BLaER1 (cell line): ENCODE measurements at regions not wholly inside any gene's neighbourhood (a gene's known extent, or its start where the extent isn't known, plus 50 kb on each side); places are given as distances from the start of the nearest gene placed in this dataset.

Source experiments
- H3K27ac ChIP-seq: shearing (Covaris generic); formaldehyde crosslinking; 2 replicates; pipeline ENCODE4 v1.8.1; 2022
- H3K27me3 ChIP-seq: shearing (Covaris generic); formaldehyde crosslinking; 2 replicates; pipeline ENCODE4 v1.8.1; 2022
- H3K36me3 ChIP-seq: shearing (Covaris generic); formaldehyde crosslinking; 2 replicates; pipeline ENCODE4 v1.8.1; 2022
- H3K4me1 ChIP-seq: shearing (Covaris generic); formaldehyde crosslinking; 2 replicates; pipeline ENCODE4 v1.8.1; 2022
- H3K4me2 ChIP-seq: shearing (Covaris generic); formaldehyde crosslinking; 2 replicates; pipeline ENCODE4 v1.8.1; 2022
- H3K4me3 ChIP-seq: shearing (Covaris generic); formaldehyde crosslinking; 2 replicates; pipeline ENCODE4 v1.8.1; 2022
- H3K9ac ChIP-seq: shearing (Covaris generic); formaldehyde crosslinking; 2 replicates; pipeline ENCODE4 v1.8.1; 2022
- H3K9me3 ChIP-seq: shearing (Covaris generic); formaldehyde crosslinking; 2 replicates; pipeline ENCODE4 v1.8.1; 2022
- H4K20me1 ChIP-seq: shearing (Covaris generic); formaldehyde crosslinking; 2 replicates; pipeline ENCODE4 v1.8.1; 2022
- Cebpa-rat ChIP-seq: shearing (Covaris generic); IDR thresholded peaks from 2 replicates; pipeline ENCODE4 v1.8.1; 2022

- Histone ChIP-seq H3K27ac (no peak overlapping the region), H3K9me3 (peaks cover 20% of the 10 kb centered on the region), H3K27me3 (no peaks in the 10 kb centered on the region), H3K36me3 (no peaks in the 10 kb centered on the region), H3K4me3 (no peak overlapping the region), H3K9ac (no peak overlapping the region), H3K4me2 (no peak overlapping the region), H3K4me1 (no peaks in the 10 kb centered on the region), H4K20me1 (no peaks in the 10 kb centered on the region)
- TF ChIP-seq Cebpa-rat = no peak
These were observed 1157.2 kb upstream of the ADGRL3 start for GRCh38 chr4:60042941-60043340.

GRCh38 chr4:60078984-60079383, 1121.1 kb upstream of the ADGRL3 start:
- Histone ChIP-seq H3K4me2 (no peak overlapping the region), H3K27me3 (no peaks in the 10 kb centered on the region), H3K4me3 (no peak overlapping the region), H3K9ac (no peak overlapping the region), H4K20me1 (no peaks in the 10 kb centered on the region), H3K36me3 (no peaks in the 10 kb centered on the region), H3K4me1 (no peaks in the 10 kb centered on the region), H3K27ac (no peak overlapping the region), H3K9me3 (no peaks in the 10 kb centered on the region)
- TF ChIP-seq Cebpa-rat = no peak

GRCh38 chr4:60081839-60082238, 1118.3 kb upstream of the ADGRL3 start:
- H3K4me1 ChIP-seq = no peaks in the 10 kb centered on the region
- H4K20me1 ChIP-seq = no peaks in the 10 kb centered on the region
- no peaks in the 10 kb centered on the region for H3K9me3 ChIP-seq
- no peak overlapping the region for H3K4me2 ChIP-seq
- no peak overlapping the region for H3K4me3 ChIP-seq
- no peaks in the 10 kb centered on the region for H3K36me3 ChIP-seq
- no peak overlapping the region for H3K9ac ChIP-seq
- TF ChIP-seq Cebpa-rat = no peak
- no peaks in the 10 kb centered on the region for H3K27me3 ChIP-seq
- no peak overlapping the region for H3K27ac ChIP-seq

- no peak for TF ChIP-seq Cebpa-rat
- Histone ChIP-seq H3K4me1 (no peaks in the 10 kb centered on the region), H3K27me3 (no peaks in the 10 kb centered on the region), H3K27ac (no peak overlapping the region), H4K20me1 (no peaks in the 10 kb centered on the region), H3K4me3 (no peak overlapping the region), H3K36me3 (no peaks in the 10 kb centered on the region), H3K9ac (no peak overlapping the region), H3K4me2 (no peak overlapping the region), H3K9me3 (no peaks in the 10 kb centered on the region)
These were observed 1111.2 kb upstream of the ADGRL3 start for GRCh38 chr4:60088807-60089486.

GRCh38 chr4:60089546-60090273, 1110.4 kb upstream of the ADGRL3 start:
- TF ChIP-seq Cebpa-rat = no peak
- Histone ChIP-seq H4K20me1 (no peaks in the 10 kb centered on the region), H3K9me3 (no peaks in the 10 kb centered on the region), H3K27me3 (no peaks in the 10 kb centered on the region), H3K4me1 (no peaks in the 10 kb centered on the region), H3K9ac (no peak overlapping the region), H3K4me3 (no peak overlapping the region), H3K36me3 (no peaks in the 10 kb centered on the region), H3K4me2 (no peak overlapping the region), H3K27ac (no peak overlapping the region)

GRCh38 chr4:60096676-60097075, 1103.5 kb upstream of the ADGRL3 start:
- Histone ChIP-seq H3K9me3 (no peaks in the 10 kb centered on the region), H3K4me1 (no peaks in the 10 kb centered on the region), H4K20me1 (no peaks in the 10 kb centered on the region), H3K4me2 (no peak overlapping the region), H3K27me3 (no peaks in the 10 kb centered on the region), H3K9ac (no peak overlapping the region), H3K27ac (no peak overlapping the region), H3K4me3 (no peak overlapping the region), H3K36me3 (no peaks in the 10 kb centered on the region)
- TF ChIP-seq Cebpa-rat = no peak

- Histone ChIP-seq H3K9ac (no peak overlapping the region), H3K27ac (no peak overlapping the region), H3K4me1 (no peaks in the 10 kb centered on the region), H3K4me2 (no peak overlapping the region), H4K20me1 (no peaks in the 10 kb centered on the region), H3K4me3 (no peak overlapping the region), H3K9me3 (no peaks in the 10 kb centered on the region), H3K36me3 (no peaks in the 10 kb centered on the region), H3K27me3 (no peaks in the 10 kb centered on the region)
- no peak for TF ChIP-seq Cebpa-rat
These were observed 1083.5 kb upstream of the ADGRL3 start for GRCh38 chr4:60116592-60116991.

GRCh38 chr4:60117726-60118323, 1082.3 kb upstream of the ADGRL3 start:
- no peak overlapping the region for H3K9ac ChIP-seq
- H3K27ac ChIP-seq = no peak overlapping the region
- no peak overlapping the region for H3K4me2 ChIP-seq
- H3K36me3 ChIP-seq = no peaks in the 10 kb centered on the region
- H3K27me3 ChIP-seq = no peaks in the 10 kb centered on the region
- no peaks in the 10 kb centered on the region for H4K20me1 ChIP-seq
- TF ChIP-seq Cebpa-rat = no peak
- H3K9me3 ChIP-seq = no peaks in the 10 kb centered on the region
- H3K4me1 ChIP-seq = no peaks in the 10 kb centered on the region
- H3K4me3 ChIP-seq = no peak overlapping the region

GRCh38 chr4:60122820-60123219, 1077.3 kb upstream of the ADGRL3 start:
- Histone ChIP-seq H3K9ac (no peak overlapping the region), H3K27me3 (no peaks in the 10 kb centered on the region), H3K9me3 (no peaks in the 10 kb centered on the region), H3K4me2 (no peak overlapping the region), H3K4me1 (no peaks in the 10 kb centered on the region), H3K36me3 (no peaks in the 10 kb centered on the region), H3K27ac (no peak overlapping the region), H3K4me3 (no peak overlapping the region), H4K20me1 (no peaks in the 10 kb centered on the region)
- no peak for TF ChIP-seq Cebpa-rat

GRCh38 chr4:60128888-60129287, 1071.2 kb upstream of the ADGRL3 start:
- no peak overlapping the region for H3K9ac ChIP-seq
- H4K20me1 ChIP-seq = no peaks in the 10 kb centered on the region
- H3K9me3 ChIP-seq = no peaks in the 10 kb centered on the region
- no peaks in the 10 kb centered on the region for H3K36me3 ChIP-seq
- no peaks in the 10 kb centered on the region for H3K4me1 ChIP-seq
- TF ChIP-seq Cebpa-rat = no peak
- no peak overlapping the region for H3K27ac ChIP-seq
- H3K4me2 ChIP-seq = no peak overlapping the region
- no peaks in the 10 kb centered on the region for H3K27me3 ChIP-seq
- no peak overlapping the region for H3K4me3 ChIP-seq
